Upper lobe of left lung (tissue), 4 donors: ENCODE measurements at regions not wholly inside any gene's neighbourhood (a gene's known extent, or its start where the extent isn't known, plus 50 kb on each side); places are given as distances from the start of the nearest gene placed in this dataset.

Experiments used
- POLR2A ChIP-seq, 4 donors: fragments of 450-650 bp; IDR thresholded peaks; one replicate each; pipeline ENCODE4 v1.5.1; 2016 to 2017; ENCODE audit warnings: antibody characterized with exemption in 4 of 4, mild to moderate bottlenecking in 2 of 4
- POLR2AphosphoS5 ChIP-seq, 2 donors: sonication (generic); formaldehyde crosslinking; IDR thresholded peaks; one replicate each; pipeline ENCODE4 v1.5.1; 2017; ENCODE audit warnings: antibody characterized with exemption in 2 of 2
- TF ChIP-seq, protein P1 (sequence below), 6 experiments: fragments of 450-650 bp in 4 of 6; fragments of 200-600 bp in 2 of 6; sonication (generic) in 2 of 6; IDR thresholded peaks; one replicate each; pipeline ENCODE4 v1.5.1; 2016 to 2019; ENCODE audit warnings: antibody characterized with exemption in 6 of 6

DNA sequence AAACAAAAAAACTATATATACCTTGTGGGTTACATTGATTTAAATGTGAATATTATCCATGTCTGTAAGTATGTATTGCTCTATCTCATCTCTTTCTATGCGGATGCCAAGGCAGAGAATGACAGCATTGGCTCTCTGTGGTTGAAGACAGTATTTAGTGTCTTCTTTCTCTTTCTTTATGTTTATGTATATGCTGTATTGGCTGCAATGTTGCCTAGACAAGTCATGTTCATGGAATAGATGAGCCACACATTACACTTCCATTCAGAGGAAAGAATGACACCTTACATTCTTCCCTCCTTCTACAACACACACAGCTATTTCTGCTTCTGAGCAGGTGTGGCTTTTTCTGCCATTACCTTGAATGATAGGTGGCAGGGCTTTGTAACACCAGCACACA is 639.4 kb upstream of the MIR17HG start:
- TF ChIP-seq, protein P1, sequence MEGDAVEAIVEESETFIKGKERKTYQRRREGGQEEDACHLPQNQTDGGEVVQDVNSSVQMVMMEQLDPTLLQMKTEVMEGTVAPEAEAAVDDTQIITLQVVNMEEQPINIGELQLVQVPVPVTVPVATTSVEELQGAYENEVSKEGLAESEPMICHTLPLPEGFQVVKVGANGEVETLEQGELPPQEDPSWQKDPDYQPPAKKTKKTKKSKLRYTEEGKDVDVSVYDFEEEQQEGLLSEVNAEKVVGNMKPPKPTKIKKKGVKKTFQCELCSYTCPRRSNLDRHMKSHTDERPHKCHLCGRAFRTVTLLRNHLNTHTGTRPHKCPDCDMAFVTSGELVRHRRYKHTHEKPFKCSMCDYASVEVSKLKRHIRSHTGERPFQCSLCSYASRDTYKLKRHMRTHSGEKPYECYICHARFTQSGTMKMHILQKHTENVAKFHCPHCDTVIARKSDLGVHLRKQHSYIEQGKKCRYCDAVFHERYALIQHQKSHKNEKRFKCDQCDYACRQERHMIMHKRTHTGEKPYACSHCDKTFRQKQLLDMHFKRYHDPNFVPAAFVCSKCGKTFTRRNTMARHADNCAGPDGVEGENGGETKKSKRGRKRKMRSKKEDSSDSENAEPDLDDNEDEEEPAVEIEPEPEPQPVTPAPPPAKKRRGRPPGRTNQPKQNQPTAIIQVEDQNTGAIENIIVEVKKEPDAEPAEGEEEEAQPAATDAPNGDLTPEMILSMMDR (IDR thresholded peaks at IDR 0.05), result no peak
- no peak for TF ChIP-seq POLR2AphosphoS5 (IDR thresholded peaks at IDR 0.05)
- no peak for TF ChIP-seq POLR2A (IDR thresholded peaks at IDR 0.05)
